ENCODE measurements at regions not wholly inside any gene's neighbourhood (a gene's known extent, or its start where the extent isn't known, plus 50 kb on each side); places are given as distances from the start of the nearest gene placed in this dataset.
"Not testable (repeated sequence)": the region's sequence is repeated elsewhere in the genome, so short reads cannot be mapped to it uniquely, and the experiment has no call there.

DNA sequence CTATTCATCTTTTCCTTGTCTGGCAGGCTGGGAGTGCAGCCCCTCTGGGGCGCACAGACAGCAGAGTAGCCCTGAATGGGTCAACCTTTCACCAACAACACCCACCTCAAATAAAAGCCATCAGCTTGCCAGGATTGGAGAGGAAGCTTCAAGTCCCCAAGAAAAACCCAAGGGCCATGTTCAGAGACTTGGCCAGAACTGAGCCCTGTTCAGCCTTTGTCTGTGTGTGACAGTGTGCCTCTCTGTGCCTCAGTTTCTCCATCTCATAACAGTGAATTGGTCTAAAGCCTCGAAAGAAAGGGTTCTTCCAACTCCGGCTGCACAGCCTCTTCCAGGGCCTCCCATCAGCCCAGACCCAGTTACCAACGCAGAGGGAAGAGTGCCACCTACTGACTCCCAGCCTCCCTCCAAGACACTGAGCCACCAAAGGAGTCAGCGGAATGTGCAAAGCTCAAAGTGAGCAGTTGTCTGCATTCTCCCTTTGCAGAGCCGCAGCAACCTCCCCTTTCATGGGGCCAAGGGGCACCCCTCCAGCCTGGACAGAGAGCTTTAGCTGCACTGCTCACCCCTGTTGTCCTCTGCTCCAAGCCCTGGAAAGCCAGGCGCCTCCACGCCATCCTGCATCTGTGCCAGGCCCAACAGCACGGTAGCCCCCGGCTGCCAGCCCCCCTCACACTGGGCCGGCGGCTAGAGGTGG lies 82.7 kb upstream of the TOP1 start:
- TF ChIP-seq ZNF274 (IDR thresholded peaks at IDR 0.05; ENCODE audit: low read depth, low read length) = no peak
- no peak overlapping the region for H3K4me3 ChIP-seq (ENCODE audit: low read length)

DNA sequence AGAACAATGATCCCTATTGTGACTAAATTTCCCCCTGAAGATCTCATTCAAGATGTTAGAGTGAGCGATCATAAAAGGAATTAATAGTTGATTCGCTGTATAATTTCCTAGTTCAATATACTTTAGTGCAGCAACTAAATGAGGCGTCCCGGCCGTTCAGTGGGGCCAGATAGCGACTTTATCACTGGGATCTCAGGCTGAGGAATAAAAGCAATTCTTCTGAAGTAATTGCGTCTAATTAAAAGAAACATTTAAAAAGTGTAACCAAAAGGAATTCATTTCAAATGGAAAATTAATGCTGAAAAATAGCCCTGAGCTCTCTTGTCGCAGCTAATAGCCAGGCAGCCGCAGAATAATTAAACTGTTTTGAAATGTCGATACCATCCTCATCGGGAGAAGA lies 82.2 kb upstream of the TOP1 start:
- H3K4me3 ChIP-seq (ENCODE audit: low read length) = no peak overlapping the region
- TF ChIP-seq ZNF274 (IDR thresholded peaks at IDR 0.05; ENCODE audit: low read depth, low read length) = no peak

- no peak overlapping the region for H3K4me3 ChIP-seq (ENCODE audit: low read length)
- no peak for TF ChIP-seq ZNF274 (IDR thresholded peaks at IDR 0.05; ENCODE audit: low read depth, low read length)
Observed at GRCh38 chr20:40948465-40949267, 80.0 kb upstream of the TOP1 start.

DNA sequence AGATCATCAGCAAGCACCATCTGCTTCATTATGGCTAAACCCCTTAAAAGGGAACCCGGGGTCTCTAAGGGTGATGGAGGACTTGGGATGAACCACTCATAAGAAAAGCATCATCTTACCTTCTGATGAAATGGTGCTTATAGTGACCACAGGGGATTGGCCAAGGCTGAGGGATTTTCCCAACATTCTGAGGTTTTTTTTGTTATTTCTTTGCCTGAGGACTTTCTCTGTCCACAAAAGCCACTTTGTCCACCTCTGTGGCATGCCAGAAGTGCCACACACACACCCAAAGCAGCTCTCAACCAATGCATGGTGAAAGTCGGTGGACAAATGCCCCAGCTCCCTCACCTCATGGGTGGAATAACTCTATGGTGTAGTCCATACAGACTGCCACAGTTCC lies 79.3 kb upstream of the TOP1 start:
- H3K4me3 ChIP-seq (ENCODE audit: low read length) = no peak overlapping the region
- no peak for TF ChIP-seq ZNF274 (IDR thresholded peaks at IDR 0.05; ENCODE audit: low read depth, low read length)

DNA sequence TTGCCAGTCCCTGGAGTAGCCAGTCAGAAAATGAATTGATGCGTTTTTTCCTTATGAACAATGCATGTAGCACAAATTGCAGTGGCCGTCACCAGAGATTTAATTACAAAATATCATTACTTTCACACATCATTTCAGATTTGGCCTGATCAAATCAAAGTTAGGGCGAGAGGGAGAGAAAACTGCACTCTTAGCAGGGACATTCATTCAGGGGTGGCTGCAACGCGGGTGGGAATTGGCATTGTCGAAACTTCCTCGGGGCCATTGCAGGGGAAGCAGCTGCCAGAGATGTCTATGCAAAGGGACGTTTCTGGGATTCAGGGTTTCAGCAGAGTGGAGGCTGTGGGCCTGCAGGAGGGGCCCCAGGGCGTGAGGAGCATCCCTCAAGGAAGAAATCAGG lies 76.5 kb upstream of the TOP1 start:
- H3K4me3 ChIP-seq (ENCODE audit: low read length) = no peak overlapping the region
- no peak for TF ChIP-seq ZNF274 (IDR thresholded peaks at IDR 0.05; ENCODE audit: low read depth, low read length)

GRCh38 chr20:40953416-40953815 lies 75.2 kb upstream of the TOP1 start:
- no peak overlapping the region for H3K4me3 ChIP-seq (ENCODE audit: low read length)
- no peak for TF ChIP-seq ZNF274 (IDR thresholded peaks at IDR 0.05; ENCODE audit: low read depth, low read length)

GRCh38 chr20:40953856-40954255 lies 74.8 kb upstream of the TOP1 start:
- TF ChIP-seq ZNF274 (IDR thresholded peaks at IDR 0.05; ENCODE audit: low read depth, low read length) = no peak
- H3K4me3 ChIP-seq (ENCODE audit: low read length) = no peak overlapping the region

- no peak overlapping the region for H3K4me3 ChIP-seq (ENCODE audit: low read length)
- TF ChIP-seq ZNF274 (IDR thresholded peaks at IDR 0.05; ENCODE audit: low read depth, low read length) = no peak
Observed at GRCh38 chr20:40954521-40955165, 74.0 kb upstream of the TOP1 start.

- TF ChIP-seq ZNF274 (IDR thresholded peaks at IDR 0.05; ENCODE audit: low read depth, low read length) = no peak
- H3K4me3 ChIP-seq (ENCODE audit: low read length) = no peak overlapping the region
Observed at GRCh38 chr20:40955326-40955725, 73.3 kb upstream of the TOP1 start.

- H3K4me3 ChIP-seq (ENCODE audit: low read length) = not testable (repeated sequence)
Observed at GRCh38 chr20:40955826-40956225, 72.8 kb upstream of the TOP1 start.

- no peak overlapping the region for H3K4me3 ChIP-seq (ENCODE audit: low read length)
- no peak for TF ChIP-seq ZNF274 (IDR thresholded peaks at IDR 0.05; ENCODE audit: low read depth, low read length)
Observed at GRCh38 chr20:40956542-40957264, 71.9 kb upstream of the TOP1 start.

GRCh38 chr20:40957265-40957760 lies 71.3 kb upstream of the TOP1 start:
- no peak for TF ChIP-seq ZNF274 (IDR thresholded peaks at IDR 0.05; ENCODE audit: low read depth, low read length)
- no peak overlapping the region for H3K4me3 ChIP-seq (ENCODE audit: low read length)

DNA sequence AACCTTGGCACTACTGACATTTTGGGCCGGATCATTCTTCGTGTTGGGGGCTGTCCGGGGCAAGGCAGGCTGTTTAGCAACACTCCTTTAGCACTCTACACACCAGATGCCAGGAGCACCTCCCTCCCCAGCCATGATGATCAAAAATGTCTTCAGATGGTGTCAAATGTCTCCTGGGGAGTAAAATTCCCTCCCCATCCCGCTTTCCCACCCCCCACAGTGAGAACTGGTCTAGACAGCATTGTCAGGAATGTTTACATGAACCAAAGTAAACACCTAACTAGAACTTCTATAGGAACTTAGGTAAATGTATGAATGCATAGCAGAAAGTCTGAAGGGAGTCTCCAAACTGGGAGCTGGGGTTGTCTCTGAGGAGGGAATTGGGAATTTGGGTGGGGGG lies 70.0 kb upstream of the TOP1 start:
- TF ChIP-seq ZNF274 (IDR thresholded peaks at IDR 0.05; ENCODE audit: low read depth, low read length) = no peak
- no peak overlapping the region for H3K4me3 ChIP-seq (ENCODE audit: low read length)

All from GM08714 (cell line).